SJSA1 (cell line): ENCODE measurements at regions not wholly inside any gene's neighbourhood (a gene's known extent, or its start where the extent isn't known, plus 50 kb on each side); places are given as distances from the start of the nearest gene placed in this dataset.
"Not testable (repeated sequence)": the region's sequence is repeated elsewhere in the genome, so short reads cannot be mapped to it uniquely, and the experiment has no call there.

Source experiments
- DNase-seq, 2 experiments: peaks; one replicate each; pipeline ENCODE4 v3.0.0-alpha.2; 2015 to 2020; ENCODE audit warnings: low spot score in 2 of 2, low read depth in 1 of 2
- H3K27ac ChIP-seq: fragments of 250-450 bp; sonication (Bioruptor Pico); 2 replicates; pipeline ENCODE4 v1.5.1; 2020; ENCODE audit warnings: mild to moderate bottlenecking, moderate library complexity
- H3K27me3 ChIP-seq: fragments of 250-450 bp; sonication (Bioruptor Pico); replicated peaks from 2 replicates; pipeline ENCODE4 v1.5.1; 2020; ENCODE audit warnings: mild to moderate bottlenecking, moderate library complexity
- H3K36me3 ChIP-seq: fragments of 250-450 bp; sonication (Bioruptor Pico); 2 replicates; pipeline ENCODE4 v1.5.1; 2020; ENCODE audit warnings: mild to moderate bottlenecking
- H3K4me1 ChIP-seq: fragments of 250-450 bp; sonication (Bioruptor Pico); replicated peaks from 2 replicates; pipeline ENCODE4 v1.6.1; 2021; ENCODE audit warnings: mild to moderate bottlenecking
- H3K4me3 ChIP-seq: fragments of 250-450 bp; sonication (Bioruptor Pico); 2 replicates; pipeline ENCODE4 v1.5.1; 2020; ENCODE audit warnings: mild to moderate bottlenecking
- H3K9me3 ChIP-seq: fragments of 250-450 bp; sonication (Bioruptor Pico); replicated peaks from 2 replicates; pipeline ENCODE4 v1.5.1; 2020; ENCODE audit warnings: mild to moderate bottlenecking

GRCh38 chr5:11392-11791 lies 80.6 kb upstream of the PLEKHG4B start:
- not testable (repeated sequence) for H3K4me3 ChIP-seq, DNase-seq, H3K27ac ChIP-seq, H3K4me1 ChIP-seq, H3K27me3 ChIP-seq, H3K36me3 ChIP-seq, H3K9me3 ChIP-seq

GRCh38 chr5:11898-12297 lies 80.1 kb upstream of the PLEKHG4B start:
- H3K4me1 ChIP-seq = no peaks in the 10 kb centered on the region
- no peak for DNase-seq
- 0 out of 2 replicates have a peak, but pooled peaks cover 3% of the 10 kb centered on the region for H3K9me3 ChIP-seq
- no peaks in the 10 kb centered on the region for H3K36me3 ChIP-seq
- H3K27ac ChIP-seq = no peak overlapping the region
- no peaks in the 10 kb centered on the region for H3K27me3 ChIP-seq
- no peak overlapping the region for H3K4me3 ChIP-seq

GRCh38 chr5:13234-13633 lies 78.7 kb upstream of the PLEKHG4B start:
- Histone ChIP-seq H3K27me3 (no peaks in the 10 kb centered on the region), H3K27ac (no peak overlapping the region), H3K4me1 (no peaks in the 10 kb centered on the region), H3K9me3 (0 out of 2 replicates have a peak, but pooled peaks cover 3% of the 10 kb centered on the region), H3K36me3 (no peaks in the 10 kb centered on the region), H3K4me3 (no peak overlapping the region)
- DNase-seq = no peak

- not testable (repeated sequence) for DNase-seq, H3K27ac ChIP-seq, H3K36me3 ChIP-seq, H3K9me3 ChIP-seq, H3K27me3 ChIP-seq, H3K4me1 ChIP-seq, H3K4me3 ChIP-seq
These were observed 77.3 kb upstream of the PLEKHG4B start for GRCh38 chr5:14676-15075.

GRCh38 chr5:20276-20675 lies 71.7 kb upstream of the PLEKHG4B start:
- H3K27ac ChIP-seq, H3K36me3 ChIP-seq, H3K9me3 ChIP-seq, H3K27me3 ChIP-seq, DNase-seq, H3K4me1 ChIP-seq, H3K4me3 ChIP-seq: not testable (repeated sequence)

GRCh38 chr5:21654-22233 lies 70.2 kb upstream of the PLEKHG4B start:
- peak in 1 of 2 experiments; percentile 21 for DNase-seq
- no peak overlapping the region for H3K4me3 ChIP-seq
- H3K9me3 ChIP-seq = no peaks in the 10 kb centered on the region
- H3K27ac ChIP-seq = no peak overlapping the region
- no peaks in the 10 kb centered on the region; the same call in 1 of the 2 replicates for H3K27me3 ChIP-seq
- no peaks in the 10 kb centered on the region for H3K36me3 ChIP-seq
- H3K4me1 ChIP-seq = no peaks in the 10 kb centered on the region

GRCh38 chr5:23907-24306 lies 68.1 kb upstream of the PLEKHG4B start:
- H3K27me3 ChIP-seq = peaks cover 11% of the 10 kb centered on the region
- H3K36me3 ChIP-seq, H3K4me1 ChIP-seq, H3K27ac ChIP-seq, H3K4me3 ChIP-seq, DNase-seq, H3K9me3 ChIP-seq: not testable (repeated sequence)

GRCh38 chr5:25067-25466 lies 66.9 kb upstream of the PLEKHG4B start:
- DNase-seq, H3K27ac ChIP-seq, H3K4me1 ChIP-seq, H3K36me3 ChIP-seq, H3K4me3 ChIP-seq, H3K9me3 ChIP-seq: not testable (repeated sequence)
- H3K27me3 ChIP-seq = peaks cover 15% of the 10 kb centered on the region

GRCh38 chr5:30131-30530 lies 61.8 kb upstream of the PLEKHG4B start:
- no peaks in the 10 kb centered on the region for H3K36me3 ChIP-seq
- H3K4me3 ChIP-seq = no peak overlapping the region
- H3K4me1 ChIP-seq = no peaks in the 10 kb centered on the region
- no peaks in the 10 kb centered on the region for H3K9me3 ChIP-seq
- no peak overlapping the region for H3K27ac ChIP-seq
- H3K27me3 ChIP-seq = peaks cover 29% of the 10 kb centered on the region
- no peak for DNase-seq

GRCh38 chr5:30556-30955 lies 61.4 kb upstream of the PLEKHG4B start:
- not testable (repeated sequence) for H3K9me3 ChIP-seq, H3K27ac ChIP-seq, DNase-seq, H3K4me1 ChIP-seq, H3K36me3 ChIP-seq, H3K4me3 ChIP-seq
- H3K27me3 ChIP-seq = peaks cover 29% of the 10 kb centered on the region

- peaks cover 26% of the 10 kb centered on the region for H3K27me3 ChIP-seq
- no peak overlapping the region for H3K4me3 ChIP-seq
- H3K36me3 ChIP-seq = no peaks in the 10 kb centered on the region
- no peak overlapping the region for H3K27ac ChIP-seq
- DNase-seq = no peak
- H3K9me3 ChIP-seq = no peaks in the 10 kb centered on the region
- no peaks in the 10 kb centered on the region for H3K4me1 ChIP-seq
These were observed 59.8 kb upstream of the PLEKHG4B start for GRCh38 chr5:32165-32564.

- peaks cover 40% of the 10 kb centered on the region for H3K27me3 ChIP-seq
- H3K4me3 ChIP-seq, H3K27ac ChIP-seq, H3K9me3 ChIP-seq, DNase-seq, H3K4me1 ChIP-seq, H3K36me3 ChIP-seq: not testable (repeated sequence)
These were observed 56.4 kb upstream of the PLEKHG4B start for GRCh38 chr5:35521-35920.

GRCh38 chr5:37207-37606 lies 54.8 kb upstream of the PLEKHG4B start:
- H3K36me3 ChIP-seq, DNase-seq, H3K4me3 ChIP-seq, H3K9me3 ChIP-seq, H3K4me1 ChIP-seq, H3K27ac ChIP-seq: not testable (repeated sequence)
- H3K27me3 ChIP-seq = peaks cover 46% of the 10 kb centered on the region

GRCh38 chr5:39979-40583 lies 51.9 kb upstream of the PLEKHG4B start:
- no peaks in the 10 kb centered on the region for H3K9me3 ChIP-seq
- DNase-seq = no peak
- peaks cover 54% of the 10 kb centered on the region for H3K27me3 ChIP-seq
- H3K36me3 ChIP-seq = no peaks in the 10 kb centered on the region
- no peak overlapping the region for H3K27ac ChIP-seq
- no peak overlapping the region for H3K4me3 ChIP-seq
- H3K4me1 ChIP-seq = no peaks in the 10 kb centered on the region
